Stimulated activated naive CD8-positive, alpha-beta T cell treated with anti-CD3 and anti-CD28 coated beads, Interleukin-15, Interleukin-2, amounts not matched to agents 100 ng/mL and 50 ng/mL, for 24 hours (primary cell): ENCODE measurements at regions not wholly inside any gene's neighbourhood (a gene's known extent, or its start where the extent isn't known, plus 50 kb on each side); places are given as distances from the start of the nearest gene placed in this dataset.
A peak's percentile ranks its signal among the peaks of the same experiment; 100 is the strongest.
"Not testable (repeated sequence)": the region's sequence is repeated elsewhere in the genome, so short reads cannot be mapped to it uniquely, and the experiment has no call there.

ENCODE experiments used
- H3K27ac Mint-ChIP-seq: one replicate; pipeline ENCODE4 v1.8.0; 2021; ENCODE audit warnings: mild to moderate bottlenecking, mixed read lengths
- H3K27me3 Mint-ChIP-seq: one replicate; pipeline ENCODE4 v1.8.0; 2021; ENCODE audit warnings: mixed read lengths
- H3K36me3 Mint-ChIP-seq: one replicate; pipeline ENCODE4 v1.8.0; 2021; ENCODE audit warnings: low read depth, mixed read lengths
- H3K4me1 Mint-ChIP-seq: one replicate; pipeline ENCODE4 v1.8.0; 2021; ENCODE audit warnings: low read depth, mixed read lengths
- H3K4me3 Mint-ChIP-seq: one replicate; pipeline ENCODE4 v1.8.0; 2021; ENCODE audit warnings: mild to moderate bottlenecking, mixed read lengths
- H3K9me3 Mint-ChIP-seq: one replicate; pipeline ENCODE4 v1.8.0; 2021; ENCODE audit warnings: mixed read lengths

DNA sequence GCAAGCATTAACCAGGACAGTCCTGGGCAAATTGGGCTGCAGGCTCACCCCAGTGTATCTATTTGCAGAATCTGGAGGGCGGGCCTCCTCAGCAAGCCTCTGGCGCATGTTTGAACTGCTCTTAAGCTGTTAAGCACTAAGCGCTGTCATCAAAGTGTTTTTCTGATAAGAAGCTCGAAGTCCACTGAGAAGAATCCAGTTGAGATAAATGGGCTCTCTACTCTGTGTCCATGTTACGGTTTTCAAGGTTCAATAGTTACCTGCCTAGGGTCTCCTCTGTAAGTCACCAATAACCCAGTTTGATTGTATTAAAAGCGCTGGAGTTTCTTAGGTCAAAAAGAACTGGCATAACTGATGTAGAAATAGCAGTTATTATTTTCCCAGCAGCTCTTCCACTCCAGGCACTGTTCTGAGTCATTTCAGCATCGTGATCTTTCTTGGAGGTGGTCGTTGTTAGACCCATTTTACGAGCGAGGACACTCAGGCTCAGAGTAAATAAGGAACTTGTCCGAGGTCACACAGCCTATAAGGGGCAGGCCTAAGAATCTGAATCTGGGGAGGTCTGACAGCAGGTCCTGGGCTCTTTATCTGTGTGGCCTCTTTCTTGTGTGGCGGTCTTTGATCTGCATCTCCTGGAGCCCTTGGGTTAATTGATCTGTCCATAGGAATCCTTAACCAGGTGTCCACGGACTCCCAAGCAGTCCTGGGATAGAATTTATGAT lies 207.4 kb upstream of the ZNF217 start:
- Mint-ChIP-seq H3K27ac (no peak overlapping the region), H3K4me1 (no peaks in the 10 kb centered on the region), H3K9me3 (no peaks in the 10 kb centered on the region), H3K4me3 (no peak overlapping the region), H3K27me3 (no peaks in the 10 kb centered on the region), H3K36me3 (no peaks in the 10 kb centered on the region)

DNA sequence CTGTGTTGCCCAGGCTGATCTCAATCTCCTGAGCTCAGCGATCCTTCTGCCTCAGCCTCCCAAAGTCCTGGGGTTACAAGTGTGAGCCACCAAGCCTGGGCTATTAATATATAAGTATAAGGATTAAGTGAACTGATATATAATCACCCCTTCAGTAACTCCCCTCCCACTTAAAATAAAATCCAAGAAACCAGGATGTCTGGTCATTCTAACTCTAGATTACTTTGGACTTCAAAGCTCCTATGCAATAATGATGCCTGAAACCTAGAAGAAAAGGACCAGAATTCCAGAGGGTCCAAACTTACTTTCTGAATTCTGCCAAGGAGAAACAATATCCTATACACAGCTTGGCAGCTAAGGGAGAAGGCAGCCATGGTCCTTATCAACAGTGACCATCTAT lies 206.8 kb upstream of the ZNF217 start:
- H3K4me3 Mint-ChIP-seq, result no peak overlapping the region
- no peak overlapping the region for H3K27ac Mint-ChIP-seq
- no peaks in the 10 kb centered on the region for H3K4me1 Mint-ChIP-seq
- H3K36me3 Mint-ChIP-seq, result no peaks in the 10 kb centered on the region
- H3K9me3 Mint-ChIP-seq, result no peaks in the 10 kb centered on the region
- no peaks in the 10 kb centered on the region for H3K27me3 Mint-ChIP-seq

DNA sequence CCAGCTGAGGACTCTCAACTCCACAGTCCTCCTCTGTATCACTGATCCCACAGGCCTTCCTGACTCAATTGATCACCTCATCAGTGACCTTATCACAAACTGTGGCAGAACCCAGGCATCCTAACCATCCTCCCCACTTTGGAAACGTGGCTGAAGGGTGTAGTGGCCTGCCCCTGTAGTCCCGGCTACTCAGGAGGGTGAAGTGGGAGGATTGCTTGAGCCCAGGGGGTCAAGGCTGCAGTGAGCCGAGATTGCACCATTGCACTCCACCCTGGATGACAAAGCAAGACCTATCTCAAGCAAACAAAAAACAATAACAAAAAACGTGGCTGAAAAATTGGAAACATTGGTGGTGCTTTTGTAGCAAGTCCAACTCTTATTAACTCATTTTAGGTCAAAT lies 203.4 kb upstream of the ZNF217 start:
- no peak overlapping the region for H3K4me3 Mint-ChIP-seq
- no peaks in the 10 kb centered on the region for H3K27me3 Mint-ChIP-seq
- no peaks in the 10 kb centered on the region for H3K36me3 Mint-ChIP-seq
- H3K9me3 Mint-ChIP-seq, result no peaks in the 10 kb centered on the region
- H3K27ac Mint-ChIP-seq, result no peak overlapping the region
- H3K4me1 Mint-ChIP-seq, result no peaks in the 10 kb centered on the region

DNA sequence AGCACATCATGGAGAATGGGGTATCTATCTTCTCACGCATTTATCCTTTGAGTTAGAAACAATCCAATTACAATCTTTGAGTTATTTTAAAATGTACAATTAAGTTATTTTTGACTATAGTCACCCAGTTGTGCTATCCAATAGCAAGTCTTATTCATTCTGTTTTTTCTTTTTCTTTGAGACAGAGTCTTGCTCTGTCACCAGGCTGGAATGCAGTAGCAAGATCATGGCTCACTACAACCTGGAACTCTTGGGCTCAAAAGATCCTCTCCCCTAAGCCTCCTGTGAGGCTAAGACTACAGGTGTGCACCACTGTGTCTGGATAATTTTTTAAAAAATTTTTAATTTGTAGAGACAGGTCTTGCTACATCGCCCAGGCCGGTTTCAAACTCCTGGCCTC lies 201.5 kb upstream of the ZNF217 start:
- H3K4me1 Mint-ChIP-seq, result peaks cover 10% of the 10 kb centered on the region
- H3K27ac Mint-ChIP-seq, result no peak overlapping the region
- no peaks in the 10 kb centered on the region for H3K36me3 Mint-ChIP-seq
- H3K4me3 Mint-ChIP-seq, result no peak overlapping the region
- no peaks in the 10 kb centered on the region for H3K9me3 Mint-ChIP-seq
- no peaks in the 10 kb centered on the region for H3K27me3 Mint-ChIP-seq

DNA sequence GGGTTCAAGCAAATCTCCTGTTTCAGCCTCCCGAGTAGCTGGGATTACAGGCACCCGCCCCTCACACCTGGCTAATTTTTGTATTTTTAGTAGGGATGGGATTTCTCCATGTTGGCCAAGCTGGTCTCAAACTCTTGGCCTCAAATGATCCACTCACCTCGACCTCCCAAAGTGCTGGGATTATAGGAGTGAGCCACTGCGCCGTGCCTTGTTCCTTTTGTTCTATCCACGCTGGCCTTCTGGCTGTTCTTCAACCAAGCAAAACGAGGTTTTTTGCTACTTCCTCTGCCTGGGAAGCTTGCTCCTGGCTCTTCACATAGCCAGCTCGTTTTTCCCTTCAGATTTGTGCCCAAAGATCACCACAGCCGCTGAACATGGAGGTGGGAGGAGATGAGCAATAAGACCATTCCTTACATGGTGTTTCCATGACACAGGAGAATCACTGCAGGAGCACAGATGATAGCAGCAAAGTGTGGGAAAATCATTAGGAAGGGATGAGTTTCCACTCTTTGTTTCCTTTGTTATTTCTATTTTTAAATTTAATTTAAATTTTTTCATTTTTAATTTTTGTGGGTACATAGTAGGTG lies 201.0 kb upstream of the ZNF217 start:
- peaks cover 15% of the 10 kb centered on the region for H3K4me1 Mint-ChIP-seq
- H3K4me3 Mint-ChIP-seq, result no peak overlapping the region
- no peaks in the 10 kb centered on the region for H3K36me3 Mint-ChIP-seq
- H3K27me3 Mint-ChIP-seq, result no peaks in the 10 kb centered on the region
- H3K9me3 Mint-ChIP-seq, result no peaks in the 10 kb centered on the region
- no peak overlapping the region for H3K27ac Mint-ChIP-seq

DNA sequence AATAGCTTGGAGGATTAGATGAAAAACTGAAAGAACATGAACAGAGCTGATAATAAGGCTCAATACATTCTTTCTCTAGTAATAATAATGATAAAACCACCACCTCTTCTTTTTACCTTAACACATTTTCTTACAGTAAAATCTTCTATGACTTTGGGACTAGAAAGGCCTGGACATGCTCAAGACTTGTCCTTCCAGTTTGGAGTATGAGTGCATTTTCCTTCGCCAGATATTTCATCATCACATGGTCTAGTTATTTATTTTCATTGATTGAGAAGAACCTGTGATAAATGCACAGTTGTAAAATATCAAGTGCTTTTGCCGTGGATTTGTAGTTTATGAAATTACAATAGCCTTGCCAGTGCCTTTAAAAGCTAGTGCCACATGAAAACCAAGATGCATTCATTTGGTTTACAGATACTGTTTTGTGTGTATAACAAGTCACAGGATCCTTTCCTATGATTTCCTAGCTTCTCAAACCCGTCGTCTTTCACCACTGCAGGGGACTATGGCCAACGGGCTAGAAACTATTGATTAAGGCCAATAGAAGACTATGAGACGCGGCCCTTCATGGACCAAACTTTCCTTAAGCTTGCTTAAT lies 200.2 kb upstream of the ZNF217 start:
- Mint-ChIP-seq H3K9me3 (no peaks in the 10 kb centered on the region), H3K27ac (no peak overlapping the region), H3K27me3 (no peaks in the 10 kb centered on the region), H3K4me1 (peaks cover 20% of the 10 kb centered on the region), H3K4me3 (no peak overlapping the region), H3K36me3 (no peaks in the 10 kb centered on the region)

DNA sequence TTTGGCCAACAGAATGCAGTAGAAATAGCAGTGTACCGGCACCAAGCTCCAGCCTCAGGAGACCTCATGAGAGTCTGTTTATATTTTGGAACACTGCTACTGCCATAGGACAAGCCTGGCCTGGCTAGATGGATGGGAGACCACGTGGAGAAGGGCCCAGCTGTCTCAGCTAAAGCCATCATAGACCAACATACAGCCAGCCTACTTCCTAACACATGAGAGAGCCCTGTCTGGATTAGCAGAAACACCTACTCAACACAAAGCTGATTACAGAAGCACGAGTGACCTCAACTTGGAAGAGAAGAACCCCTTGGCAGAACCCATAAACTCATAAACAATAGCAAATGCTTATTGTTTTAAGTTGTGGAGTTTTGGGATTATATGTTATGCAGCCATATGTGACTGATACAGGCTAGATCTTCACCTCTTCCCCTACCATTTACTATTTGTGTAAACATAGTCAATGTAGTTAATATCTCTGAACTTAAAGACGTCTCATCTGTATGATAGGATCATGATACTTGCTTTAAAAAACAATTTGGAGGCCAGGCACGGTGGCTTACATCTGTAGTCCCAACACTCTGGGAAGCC lies 199.4 kb upstream of the ZNF217 start:
- no peaks in the 10 kb centered on the region for H3K36me3 Mint-ChIP-seq
- H3K9me3 Mint-ChIP-seq, result no peaks in the 10 kb centered on the region
- no peak overlapping the region for H3K4me3 Mint-ChIP-seq
- peaks cover 20% of the 10 kb centered on the region for H3K4me1 Mint-ChIP-seq
- no peaks in the 10 kb centered on the region for H3K27me3 Mint-ChIP-seq
- H3K27ac Mint-ChIP-seq, result peak overlapping the region; percentile 38

DNA sequence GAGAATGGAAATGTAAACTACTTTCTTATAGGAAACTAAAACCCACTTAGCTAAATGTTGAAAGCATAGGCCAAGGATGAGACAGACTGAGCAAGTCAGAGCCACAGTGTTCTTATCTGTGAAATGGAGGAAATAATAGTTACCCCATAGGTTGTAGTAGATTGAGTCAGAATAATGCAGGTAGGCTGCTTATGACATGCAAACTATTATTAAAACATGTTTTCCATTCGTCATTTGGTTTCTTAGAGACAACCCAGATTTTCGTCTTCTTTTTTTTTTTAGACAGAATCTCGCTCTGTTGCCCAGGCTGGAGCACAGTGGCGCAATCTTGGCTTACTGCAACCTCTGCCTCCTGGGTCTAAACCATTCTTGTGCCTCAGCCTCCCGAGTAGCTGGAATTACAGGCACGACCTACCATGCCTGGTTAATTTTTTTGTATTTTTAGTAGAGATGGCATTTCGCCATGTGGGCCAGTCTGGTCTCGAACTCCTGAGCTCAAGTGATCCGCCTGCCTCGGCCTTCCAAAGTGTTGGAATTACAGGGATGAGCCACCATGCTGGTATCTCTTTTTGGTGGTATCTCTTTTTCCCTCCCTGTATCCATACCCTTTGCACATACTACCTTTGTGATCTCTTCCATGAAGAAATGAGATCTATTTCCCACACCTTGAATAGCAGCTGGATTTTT lies 196.5 kb upstream of the ZNF217 start:
- no peaks in the 10 kb centered on the region for H3K9me3 Mint-ChIP-seq
- no peak overlapping the region for H3K4me3 Mint-ChIP-seq
- H3K27ac Mint-ChIP-seq, result no peak overlapping the region
- no peaks in the 10 kb centered on the region for H3K36me3 Mint-ChIP-seq
- H3K4me1 Mint-ChIP-seq, result peaks cover 36% of the 10 kb centered on the region
- H3K27me3 Mint-ChIP-seq, result no peaks in the 10 kb centered on the region

DNA sequence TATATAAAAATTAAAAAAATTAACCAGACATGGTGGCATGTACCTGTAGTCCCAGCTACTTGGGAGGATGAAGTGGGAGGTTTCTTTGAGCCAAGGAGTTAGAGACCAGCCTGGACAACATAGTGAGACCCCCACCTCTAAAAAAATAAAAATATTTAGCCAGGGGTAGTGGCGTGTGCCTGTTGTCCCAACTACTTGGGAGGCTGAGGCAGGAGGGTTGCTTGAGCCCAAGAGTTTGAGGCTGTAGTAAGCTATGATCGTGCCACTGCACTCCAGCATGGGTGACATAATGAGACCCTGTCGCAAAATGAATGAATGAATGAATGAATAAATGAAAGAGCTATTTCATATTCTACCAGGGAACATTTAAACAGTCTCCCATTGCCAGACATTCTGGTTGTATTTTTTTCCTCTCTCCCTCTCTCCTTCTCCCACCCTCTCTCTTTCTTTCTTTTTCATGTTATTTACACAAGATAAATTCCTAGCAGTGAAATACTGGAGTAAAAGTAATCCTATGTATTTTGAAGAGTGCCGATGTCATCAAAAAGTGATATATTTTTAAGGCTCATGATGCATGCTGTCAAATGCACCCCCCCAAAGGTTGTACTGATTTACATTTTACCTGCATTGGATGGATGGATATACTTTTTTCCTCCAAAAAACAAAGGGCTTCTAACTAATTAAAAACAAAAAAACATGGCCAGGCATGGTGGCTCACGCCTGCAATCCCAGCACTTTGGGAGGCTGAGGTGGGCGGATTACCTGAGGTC lies 194.8 kb upstream of the ZNF217 start:
- Mint-ChIP-seq H3K9me3 (no peaks in the 10 kb centered on the region), H3K4me1 (peaks cover 36% of the 10 kb centered on the region), H3K36me3 (no peaks in the 10 kb centered on the region), H3K27ac (no peak overlapping the region), H3K27me3 (no peaks in the 10 kb centered on the region), H3K4me3 (no peak overlapping the region)

DNA sequence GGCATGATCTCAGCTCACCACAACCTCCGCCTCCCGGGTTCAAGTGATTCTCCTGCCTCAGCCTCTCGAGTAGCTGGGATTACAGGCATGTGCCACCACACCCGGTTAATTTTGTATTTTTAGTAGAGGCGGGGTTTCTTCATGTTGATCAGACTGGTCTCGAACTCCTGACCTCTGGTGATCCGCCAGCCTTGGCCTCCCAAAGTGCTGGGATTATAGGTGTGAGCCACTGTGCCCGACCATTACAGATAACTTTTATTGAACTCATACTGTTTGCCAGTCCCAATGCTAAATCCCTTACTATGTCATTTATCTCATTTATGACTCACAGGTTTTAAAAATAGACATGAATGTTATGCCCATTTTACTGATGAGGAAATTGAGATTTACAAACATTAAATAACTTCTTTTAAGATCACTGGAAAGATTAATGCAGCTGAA lies 193.9 kb upstream of the ZNF217 start:
- not testable (repeated sequence) for H3K4me3 Mint-ChIP-seq, H3K36me3 Mint-ChIP-seq, H3K27ac Mint-ChIP-seq, H3K9me3 Mint-ChIP-seq, H3K27me3 Mint-ChIP-seq
- peaks cover 36% of the 10 kb centered on the region for H3K4me1 Mint-ChIP-seq

DNA sequence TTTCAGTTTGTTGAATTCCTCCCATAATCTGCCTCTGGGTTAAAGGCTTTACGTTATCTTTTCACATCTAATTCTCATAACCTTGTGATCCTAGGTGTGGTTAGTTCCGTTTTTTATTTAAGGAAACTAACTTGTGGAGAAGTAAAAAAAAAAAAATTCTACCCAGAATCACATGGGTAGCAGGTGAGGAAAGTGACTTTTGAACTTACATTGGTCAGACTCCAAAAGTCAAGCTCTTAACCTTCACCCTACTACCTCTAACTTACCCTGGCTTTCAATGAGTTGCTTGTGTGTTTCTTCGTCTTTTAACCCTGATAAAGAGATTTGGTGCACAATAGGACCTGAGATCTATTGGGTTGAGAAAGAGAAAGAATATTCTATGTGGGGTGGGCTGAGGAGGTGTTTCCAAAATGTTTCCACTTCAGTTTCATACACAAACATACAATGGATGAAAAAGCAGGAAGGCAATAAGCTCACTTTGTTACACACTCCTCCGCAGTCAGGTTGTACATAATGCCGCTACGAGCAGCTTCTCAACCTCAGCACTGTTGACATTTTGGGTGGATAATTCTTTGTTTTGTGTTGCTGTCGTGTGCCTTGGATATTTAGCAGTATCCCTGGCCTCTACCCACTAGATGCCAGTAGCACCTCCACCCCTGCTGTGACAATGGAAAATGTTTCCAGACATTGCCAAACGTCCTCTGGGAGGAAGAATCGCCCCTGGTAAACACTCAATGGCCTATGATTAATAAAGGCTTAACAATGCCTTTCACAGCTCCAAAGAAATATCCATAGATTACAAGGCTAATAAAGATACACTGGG lies 193.0 kb upstream of the ZNF217 start:
- Mint-ChIP-seq H3K9me3 (no peaks in the 10 kb centered on the region), H3K27ac (no peak overlapping the region), H3K36me3 (no peaks in the 10 kb centered on the region), H3K27me3 (no peaks in the 10 kb centered on the region), H3K4me1 (peaks cover 36% of the 10 kb centered on the region), H3K4me3 (no peak overlapping the region)

DNA sequence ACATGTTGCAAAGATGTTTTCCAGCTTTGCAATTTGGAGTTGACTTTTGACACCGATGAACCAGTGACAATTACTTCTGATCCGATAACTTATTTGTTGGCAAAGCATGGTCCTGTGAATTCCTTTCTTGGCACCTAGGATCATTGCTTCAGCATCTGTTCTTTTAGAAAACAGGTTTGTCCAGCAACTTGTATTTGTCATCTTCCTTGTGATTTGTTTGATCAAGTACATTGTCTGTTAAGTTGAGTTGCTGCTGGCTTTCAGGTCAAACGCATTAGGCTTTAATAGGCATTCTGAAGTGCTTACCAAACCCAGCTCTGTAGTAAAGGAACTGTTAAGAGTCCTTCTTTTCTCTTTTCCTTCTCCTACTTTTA lies 192.4 kb upstream of the ZNF217 start:
- H3K27me3 Mint-ChIP-seq, result no peaks in the 10 kb centered on the region
- H3K36me3 Mint-ChIP-seq, result no peaks in the 10 kb centered on the region
- H3K27ac Mint-ChIP-seq, result no peak overlapping the region
- no peaks in the 10 kb centered on the region for H3K9me3 Mint-ChIP-seq
- no peak overlapping the region for H3K4me3 Mint-ChIP-seq
- peaks cover 35% of the 10 kb centered on the region for H3K4me1 Mint-ChIP-seq

DNA sequence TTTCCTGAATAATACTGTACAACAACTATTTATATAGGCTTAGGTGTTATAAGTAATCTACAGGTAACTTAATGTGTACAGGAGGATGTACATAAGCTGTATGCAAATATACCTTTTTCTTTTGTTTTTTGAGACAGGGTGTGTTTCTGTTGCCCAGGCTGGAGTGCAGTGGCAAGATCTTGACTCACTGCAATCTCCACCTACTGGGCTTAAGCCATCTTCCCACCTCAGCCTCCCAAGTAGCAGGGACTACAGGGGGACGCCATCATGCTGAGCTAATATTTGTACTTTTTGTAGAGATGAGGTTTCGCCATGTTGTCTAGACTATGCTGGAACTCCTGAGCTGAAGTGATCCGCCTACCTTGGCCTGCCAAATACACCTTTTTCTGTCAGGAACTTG lies 191.7 kb upstream of the ZNF217 start:
- Mint-ChIP-seq H3K9me3 (no peaks in the 10 kb centered on the region), H3K4me3 (no peak overlapping the region), H3K4me1 (peaks cover 28% of the 10 kb centered on the region), H3K27me3 (no peaks in the 10 kb centered on the region), H3K27ac (no peak overlapping the region), H3K36me3 (no peaks in the 10 kb centered on the region)

DNA sequence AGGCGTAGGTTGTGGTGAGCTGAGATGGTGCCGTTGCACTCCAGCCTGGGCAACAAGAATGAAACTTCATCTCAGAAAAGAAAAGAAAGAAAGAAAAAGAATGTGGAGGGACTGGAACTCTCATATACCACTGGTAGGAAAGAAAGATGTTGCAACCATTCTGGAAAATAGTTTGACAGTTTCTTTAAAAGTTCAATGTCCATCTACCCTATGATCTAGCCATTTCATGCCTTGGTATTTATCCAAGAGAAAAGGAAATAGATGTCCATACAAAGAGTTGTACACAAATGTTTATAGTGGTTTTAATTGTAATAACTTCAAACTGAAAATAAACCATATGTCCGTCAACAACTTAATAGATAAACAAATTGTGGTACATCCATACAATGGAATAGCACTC lies 190.1 kb upstream of the ZNF217 start:
- Mint-ChIP-seq H3K36me3 (no peaks in the 10 kb centered on the region), H3K4me1 (peaks cover 16% of the 10 kb centered on the region), H3K9me3 (no peaks in the 10 kb centered on the region)

More for the DNA sequence above, 190.1 kb upstream of the ZNF217 start:
- Mint-ChIP-seq H3K4me3 (no peak overlapping the region), H3K27me3 (no peaks in the 10 kb centered on the region), H3K27ac (no peak overlapping the region)
